ENCODE measurements at regions not wholly inside any gene's neighbourhood (a gene's known extent, or its start where the extent isn't known, plus 50 kb on each side); places are given as distances from the start of the nearest gene placed in this dataset.

DNA sequence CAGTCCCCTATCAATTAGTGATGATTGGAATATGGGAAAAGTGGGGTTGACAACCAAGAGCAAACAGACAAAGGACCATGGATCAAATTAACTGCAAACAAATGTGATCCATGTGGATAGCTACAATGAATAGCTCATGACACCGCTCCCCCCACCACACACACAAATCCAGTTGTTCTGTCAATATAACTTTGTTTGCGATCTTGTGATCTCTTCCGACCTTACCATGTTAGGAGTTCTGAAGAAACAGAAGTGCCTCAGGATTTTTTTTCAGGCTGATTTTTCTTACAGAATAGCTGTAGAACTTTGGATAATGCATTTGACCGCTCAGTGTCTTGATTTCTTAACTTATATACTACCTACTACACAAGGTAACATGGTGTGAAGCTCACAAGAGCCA, 116.6 kb downstream of the SH2D1A start:
- no peak overlapping the region for H3K4me2 ChIP-seq (replicated peaks; ENCODE audit: low read depth, low read length, poor library complexity, severe bottlenecking)
- H3K4me1 Mint-ChIP-seq: no peaks in the 10 kb centered on the region
- no CpG with 5 or more reads among the region's 4 CpGs for WGBS (ENCODE audit: insufficient coverage)
- H3K27me3 ChIP-seq (replicated peaks in 1 of 4; ENCODE audit: control extremely low read depth in 1 of 4, control insufficient read depth in 3 of 4, insufficient read depth in 4 of 4, low read length in 3 of 4): no peaks in the 10 kb centered on the region
- no peak overlapping the region for H3K27ac ChIP-seq (ENCODE audit: low read length in 2 of 2)
- DNase-seq: no peak
- POLR2A ChIA-PET: no interaction called here
- H3K4me3 Mint-ChIP-seq: no peak overlapping the region
- H3K9ac ChIP-seq (ENCODE audit: low read length): no peak overlapping the region
- H3K4me1 ChIP-seq (ENCODE audit: control insufficient read depth in 2 of 2, insufficient read depth in 2 of 2, low read length in 2 of 2): no peaks in the 10 kb centered on the region
- no peak for ATAC-seq (ENCODE audit: low read depth)
- TF ChIP-seq, protein P1, sequence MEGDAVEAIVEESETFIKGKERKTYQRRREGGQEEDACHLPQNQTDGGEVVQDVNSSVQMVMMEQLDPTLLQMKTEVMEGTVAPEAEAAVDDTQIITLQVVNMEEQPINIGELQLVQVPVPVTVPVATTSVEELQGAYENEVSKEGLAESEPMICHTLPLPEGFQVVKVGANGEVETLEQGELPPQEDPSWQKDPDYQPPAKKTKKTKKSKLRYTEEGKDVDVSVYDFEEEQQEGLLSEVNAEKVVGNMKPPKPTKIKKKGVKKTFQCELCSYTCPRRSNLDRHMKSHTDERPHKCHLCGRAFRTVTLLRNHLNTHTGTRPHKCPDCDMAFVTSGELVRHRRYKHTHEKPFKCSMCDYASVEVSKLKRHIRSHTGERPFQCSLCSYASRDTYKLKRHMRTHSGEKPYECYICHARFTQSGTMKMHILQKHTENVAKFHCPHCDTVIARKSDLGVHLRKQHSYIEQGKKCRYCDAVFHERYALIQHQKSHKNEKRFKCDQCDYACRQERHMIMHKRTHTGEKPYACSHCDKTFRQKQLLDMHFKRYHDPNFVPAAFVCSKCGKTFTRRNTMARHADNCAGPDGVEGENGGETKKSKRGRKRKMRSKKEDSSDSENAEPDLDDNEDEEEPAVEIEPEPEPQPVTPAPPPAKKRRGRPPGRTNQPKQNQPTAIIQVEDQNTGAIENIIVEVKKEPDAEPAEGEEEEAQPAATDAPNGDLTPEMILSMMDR (IDR thresholded peaks at IDR 0.05): no peak
- no peak for TF ChIP-seq EZH2 (IDR thresholded peaks at IDR 0.05; ENCODE audit: borderline replicate concordance, insufficient read depth, low read depth, low read length, poor library complexity, severe bottlenecking)
- peaks cover 2% of the 10 kb centered on the region for H3K27me3 Mint-ChIP-seq
- H3K79me2 ChIP-seq (ENCODE audit: control insufficient read depth, insufficient read depth, low read length): no peaks in the 10 kb centered on the region
- no peak overlapping the region for H3K27ac Mint-ChIP-seq
- no peaks in the 10 kb centered on the region for H3K9me3 ChIP-seq (ENCODE audit: control extremely low read depth in 1 of 3, control insufficient read depth in 2 of 3, insufficient read depth in 1 of 3, low read length in 2 of 3)
- no peak overlapping the region for H3K4me3 ChIP-seq (ENCODE audit: control extremely low read depth in 1 of 5, extremely low read depth in 1 of 5, insufficient read depth in 1 of 5, low read depth in 2 of 5, low read length in 4 of 5)
- no peaks in the 10 kb centered on the region for H3K36me3 ChIP-seq (replicated peaks in 1 of 2; ENCODE audit: control extremely low read depth in 1 of 2, control insufficient read depth in 1 of 2, extremely low read depth in 1 of 2, insufficient read depth in 2 of 2, low read length in 1 of 2)
- intact Hi-C loops (cut with micrococcal nuclease): no loop called here
- H4K20me1 ChIP-seq (ENCODE audit: control insufficient read depth, insufficient read depth, low read length, poor library complexity, severe bottlenecking): no peaks in the 10 kb centered on the region
- H2AFZ ChIP-seq (ENCODE audit: insufficient read depth, low read depth, low read length, poor library complexity, severe bottlenecking): no peak overlapping the region
- CTCF ChIA-PET: interaction anchor here (0.6 kb wide), 1 partner anchor 9 kb away, joined by 3 read pairs; no protein-coding TSS in a partner anchor
- H3K9me3 Mint-ChIP-seq (ENCODE audit: insufficient read depth): no peaks in the 10 kb centered on the region

DNA sequence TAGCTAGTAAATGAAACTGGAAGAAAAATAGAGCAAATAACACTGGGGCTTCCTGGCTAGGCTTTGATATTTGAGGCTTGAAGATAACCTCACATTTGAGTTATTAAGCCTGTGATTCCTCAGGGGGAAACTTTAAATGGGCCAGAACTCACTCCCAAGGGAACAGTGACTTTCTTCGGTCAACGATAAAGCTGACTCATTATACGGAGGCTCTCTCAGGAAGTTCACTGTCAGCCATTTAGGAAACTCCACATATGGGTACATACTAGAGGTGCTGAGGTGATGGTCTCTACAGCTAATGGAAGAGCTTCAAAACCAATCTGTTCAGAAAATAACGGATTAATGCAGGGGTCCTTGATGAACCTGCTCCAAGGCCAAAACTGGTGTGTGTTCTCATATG, 120.8 kb downstream of the SH2D1A start:
- Histone ChIP-seq H3K4me1 (ENCODE audit: control insufficient read depth in 2 of 2, insufficient read depth in 2 of 2, low read length in 2 of 2) (no peaks in the 10 kb centered on the region), H4K20me1 (ENCODE audit: control insufficient read depth, insufficient read depth, low read length, poor library complexity, severe bottlenecking) (no peaks in the 10 kb centered on the region), H3K9ac (ENCODE audit: low read length) (no peak overlapping the region), H3K9me3 (ENCODE audit: control extremely low read depth in 1 of 3, control insufficient read depth in 2 of 3, insufficient read depth in 1 of 3, low read length in 2 of 3) (no peaks in the 10 kb centered on the region), H3K4me2 (replicated peaks; ENCODE audit: low read depth, low read length, poor library complexity, severe bottlenecking) (no peak overlapping the region), H3K27me3 (replicated peaks in 1 of 4; ENCODE audit: control extremely low read depth in 1 of 4, control insufficient read depth in 3 of 4, insufficient read depth in 4 of 4, low read length in 3 of 4) (no peaks in the 10 kb centered on the region), H3K4me3 (ENCODE audit: control extremely low read depth in 1 of 5, extremely low read depth in 1 of 5, insufficient read depth in 1 of 5, low read depth in 2 of 5, low read length in 4 of 5) (no peak overlapping the region), H3K79me2 (ENCODE audit: control insufficient read depth, insufficient read depth, low read length) (no peaks in the 10 kb centered on the region), H3K36me3 (replicated peaks in 1 of 2; ENCODE audit: control extremely low read depth in 1 of 2, control insufficient read depth in 1 of 2, extremely low read depth in 1 of 2, insufficient read depth in 2 of 2, low read length in 1 of 2) (no peaks in the 10 kb centered on the region), H2AFZ (ENCODE audit: insufficient read depth, low read depth, low read length, poor library complexity, severe bottlenecking) (no peak overlapping the region), H3K27ac (ENCODE audit: low read length in 2 of 2) (no peak overlapping the region)
- H3K4me1 Mint-ChIP-seq: no peaks in the 10 kb centered on the region
- intact Hi-C loops (cut with micrococcal nuclease): no loop called here
- DNase-seq (no peak), ATAC-seq (ENCODE audit: low read depth) (no peak)
- H3K27me3 Mint-ChIP-seq: no peaks in the 10 kb centered on the region
- H3K4me3 Mint-ChIP-seq: no peak overlapping the region
- ChIA-PET POLR2A (no interaction called here), CTCF (no interaction called here)
- H3K9me3 Mint-ChIP-seq (ENCODE audit: insufficient read depth): no peaks in the 10 kb centered on the region
- H3K27ac Mint-ChIP-seq: no peak overlapping the region
- no CpG with 5 or more reads among the region's 4 CpGs for WGBS (ENCODE audit: insufficient coverage)
- TF ChIP-seq, protein P1 (IDR thresholded peaks at IDR 0.05): no peak
- TF ChIP-seq EZH2 (IDR thresholded peaks at IDR 0.05; ENCODE audit: borderline replicate concordance, insufficient read depth, low read depth, low read length, poor library complexity, severe bottlenecking): no peak
